Spleen (tissue), 11 donors: ENCODE measurements at regions not wholly inside any gene's neighbourhood (a gene's known extent, or its start where the extent isn't known, plus 50 kb on each side); places are given as distances from the start of the nearest gene placed in this dataset.

Experiments
- DNase-seq: peaks from one replicate; pipeline ENCODE4 v3.0.0-alpha.2; 2020
- H3K27ac ChIP-seq, 8 donors: fragments of 200-600 bp; sonication (generic) in 7 of 8; 1 replicate in 4 of 8; 2 replicates in 4 of 8; pipeline versions ENCODE4 v1.5.0 to v1.8.0; 2016 to 2021; ENCODE audit warnings: inconsistent platforms in 4 of 8, mild to moderate bottlenecking in 4 of 8, moderate library complexity in 1 of 8
- H3K27me3 ChIP-seq, 7 donors: fragments of 200-600 bp; sonication (generic) in 6 of 7; replicated peaks in 1 of 7; 1 replicate in 4 of 7; 2 replicates in 3 of 7; pipeline versions ENCODE4 v1.5.0 to v1.8.0; 2016 to 2021; ENCODE audit warnings: inconsistent platforms in 3 of 7, mild to moderate bottlenecking in 1 of 7
- H3K36me3 ChIP-seq, 6 donors: fragments of 200-600 bp; sonication (generic) in 5 of 6; 1 replicate in 4 of 6; 2 replicates in 2 of 6; pipeline versions ENCODE4 v1.5.0 to v1.8.0; 2016 to 2021; ENCODE audit warnings: inconsistent platforms in 2 of 6
- H3K4me1 ChIP-seq, 6 donors: fragments of 200-600 bp; sonication (generic) in 5 of 6; 1 replicate in 3 of 6; 2 replicates in 3 of 6; pipeline versions ENCODE4 v1.5.0 to v1.8.0; 2016 to 2021; ENCODE audit warnings: inconsistent platforms in 3 of 6
- H3K4me3 ChIP-seq, 8 donors: fragments of 200-600 bp; sonication (generic) in 7 of 8; 1 replicate in 4 of 8; 2 replicates in 4 of 8; pipeline versions ENCODE4 v1.5.0 to v1.8.0; 2016 to 2021; ENCODE audit warnings: inconsistent platforms in 4 of 8, mild to moderate bottlenecking in 4 of 8, moderate library complexity in 2 of 8
- H3K9me3 ChIP-seq, 8 donors: fragments of 200-600 bp; sonication (generic) in 7 of 8; 1 replicate in 4 of 8; 2 replicates in 4 of 8; pipeline versions ENCODE4 v1.5.0 to v1.8.0; 2016 to 2021; ENCODE audit warnings: inconsistent platforms in 4 of 8
- POLR2A ChIP-seq, 3 donors: fragments of 450-650 bp; IDR thresholded peaks; one replicate each; pipeline ENCODE4 v1.5.1; 2017; ENCODE audit warnings: antibody characterized with exemption in 3 of 3, mild to moderate bottlenecking in 1 of 3
- POLR2AphosphoS5 ChIP-seq, 3 donors: sonication (generic); formaldehyde crosslinking; IDR thresholded peaks; one replicate each; pipeline ENCODE4 v1.5.1; 2017; ENCODE audit warnings: antibody characterized with exemption in 3 of 3
- WGBS, 5 donors: extraction: QIAGEN DNeasy Blood & Tissue Kit in 3 of 5; methylation state at CpG; one replicate each; pipeline versions ENCODE4 v1.1.5 to v1.1.7; 2013 to 2018; 5-methylcytosine and 5-hydroxymethylcytosine counted together
- intact Hi-C: fragments of 100-400 bp; cut with DNase I; formaldehyde crosslinking; loops from one replicate; pipeline ENCODE4 v1.15.0; 2023; ENCODE audit warnings: low total_unique reads
- TF ChIP-seq, protein P1 (sequence below), 11 experiments: fragments of 200-600 bp in 7 of 11; fragments of 450-650 bp in 4 of 11; sonication (generic) in 4 of 11; IDR thresholded peaks in 8 of 11; conservative IDR thresholded peaks in 3 of 11; 1 replicate in 7 of 11; 2 replicates in 4 of 11; pipeline versions ENCODE4 v1.4.0 to v1.8.0; 2016 to 2021; ENCODE audit warnings: antibody characterized with exemption in 11 of 11, inconsistent platforms in 4 of 11, mild to moderate bottlenecking in 1 of 11
- donor health status: healthy with polysubstance abuse.
- donor health status: DM: no; HTN: no; CAD: no; lungs with moderate emphysema.
- donor health status: DM: no; HTN: no; CAD: no.
- donor health status: Bipolar disorder and iron deficiency.
- donor health status: healthy.
- donor health status: DM: no; HTN: no; CAD: no.
- donor health status: DM: yes; HTN: yes; CAD: no.

DNA sequence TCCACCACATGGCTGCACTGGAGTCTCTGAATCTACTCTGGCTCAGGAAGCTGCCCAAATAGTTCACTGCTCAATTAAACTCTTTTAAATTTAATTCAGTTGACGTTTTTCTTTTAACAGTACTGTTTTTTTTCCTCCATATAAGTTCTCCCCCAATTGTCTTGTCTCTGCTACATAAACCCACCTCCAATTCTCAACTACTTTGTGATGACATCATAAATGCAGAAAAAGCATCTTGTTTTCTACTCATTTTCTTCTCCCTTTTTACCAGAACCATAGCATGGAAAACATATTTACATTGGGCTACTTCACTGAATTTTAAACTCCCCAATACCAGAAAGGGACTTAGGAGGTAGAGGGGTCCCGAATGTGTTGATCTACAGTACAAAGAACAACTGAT, 270.4 kb downstream of the GPD2 start:
- Histone ChIP-seq H3K27ac (no peak overlapping the region), H3K4me3 (no peak overlapping the region), H3K4me1 (no peaks in the 10 kb centered on the region), H3K36me3 (no peaks in the 10 kb centered on the region), H3K27me3 (no peaks in the 10 kb centered on the region), H3K9me3 (no peaks in the 10 kb centered on the region)
- DNase-seq = no peak
- 60 to 81% (median 62%) methylated on average over 2 of the region's 2 CpGs for WGBS, 5 donors
- no peak for TF ChIP-seq POLR2A (IDR thresholded peaks at IDR 0.05)
- TF ChIP-seq POLR2AphosphoS5 (IDR thresholded peaks at IDR 0.05) = no peak
- TF ChIP-seq, protein P1, sequence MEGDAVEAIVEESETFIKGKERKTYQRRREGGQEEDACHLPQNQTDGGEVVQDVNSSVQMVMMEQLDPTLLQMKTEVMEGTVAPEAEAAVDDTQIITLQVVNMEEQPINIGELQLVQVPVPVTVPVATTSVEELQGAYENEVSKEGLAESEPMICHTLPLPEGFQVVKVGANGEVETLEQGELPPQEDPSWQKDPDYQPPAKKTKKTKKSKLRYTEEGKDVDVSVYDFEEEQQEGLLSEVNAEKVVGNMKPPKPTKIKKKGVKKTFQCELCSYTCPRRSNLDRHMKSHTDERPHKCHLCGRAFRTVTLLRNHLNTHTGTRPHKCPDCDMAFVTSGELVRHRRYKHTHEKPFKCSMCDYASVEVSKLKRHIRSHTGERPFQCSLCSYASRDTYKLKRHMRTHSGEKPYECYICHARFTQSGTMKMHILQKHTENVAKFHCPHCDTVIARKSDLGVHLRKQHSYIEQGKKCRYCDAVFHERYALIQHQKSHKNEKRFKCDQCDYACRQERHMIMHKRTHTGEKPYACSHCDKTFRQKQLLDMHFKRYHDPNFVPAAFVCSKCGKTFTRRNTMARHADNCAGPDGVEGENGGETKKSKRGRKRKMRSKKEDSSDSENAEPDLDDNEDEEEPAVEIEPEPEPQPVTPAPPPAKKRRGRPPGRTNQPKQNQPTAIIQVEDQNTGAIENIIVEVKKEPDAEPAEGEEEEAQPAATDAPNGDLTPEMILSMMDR (IDR thresholded peaks at IDR 0.05 in 8 of 11, conservative IDR thresholded peaks at IDR 0.05 in 3 of 11) = no peak
- intact Hi-C loops = no loop called here

DNA sequence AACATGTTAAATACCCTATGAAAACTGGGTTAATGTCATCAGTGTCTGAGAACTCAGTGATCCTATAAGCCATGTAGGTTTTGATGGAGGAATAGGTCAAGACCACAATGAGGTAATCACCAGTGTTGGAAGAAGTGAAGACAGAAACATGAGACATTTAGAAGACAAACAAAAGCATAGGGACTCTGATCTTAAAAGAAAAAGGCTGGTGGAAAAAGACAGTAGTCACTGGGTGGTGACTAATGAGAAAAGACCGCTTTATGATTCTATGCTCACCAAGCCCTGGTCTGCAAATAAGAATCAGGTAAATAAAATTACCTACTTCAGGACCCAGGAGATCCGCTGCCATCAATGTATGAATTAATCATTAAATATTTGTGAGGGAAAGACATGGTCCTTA, 271.9 kb downstream of the GPD2 start:
- Histone ChIP-seq H3K9me3 (no peaks in the 10 kb centered on the region), H3K27ac (no peak overlapping the region), H3K4me3 (no peak overlapping the region), H3K4me1 (no peaks in the 10 kb centered on the region), H3K36me3 (no peaks in the 10 kb centered on the region), H3K27me3 (no peaks in the 10 kb centered on the region)
- 76 to 92% (median 88%) methylated on average over 2 of the region's 2 CpGs for WGBS, 5 donors
- TF ChIP-seq, protein P1 (IDR thresholded peaks at IDR 0.05 in 8 of 11, conservative IDR thresholded peaks at IDR 0.05 in 3 of 11) = no peak
- TF ChIP-seq POLR2AphosphoS5 (IDR thresholded peaks at IDR 0.05) (no peak), POLR2A (IDR thresholded peaks at IDR 0.05) (no peak)
- intact Hi-C loops = no loop called here
- no peak for DNase-seq

DNA sequence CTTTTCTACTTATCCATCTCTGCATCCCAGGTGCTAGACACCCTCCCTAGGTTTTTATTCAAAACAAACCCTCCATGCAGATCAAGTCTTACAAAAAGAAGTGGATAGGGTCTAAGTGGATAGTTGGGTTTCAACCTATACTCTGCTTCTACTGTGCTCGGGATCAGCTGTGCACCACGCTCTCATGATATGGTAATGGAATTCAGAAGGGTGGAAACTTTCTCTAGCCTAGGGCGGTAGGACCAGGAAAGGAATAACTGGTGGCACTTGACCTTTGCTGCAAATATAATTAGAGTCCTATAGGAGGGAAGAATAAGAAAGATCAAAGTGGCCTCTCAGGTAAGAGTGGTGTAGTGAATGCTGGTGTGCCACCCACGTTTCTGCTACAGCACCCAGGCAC, 272.9 kb downstream of the GPD2 start:
- Histone ChIP-seq H3K4me1 (no peaks in the 10 kb centered on the region), H3K4me3 (no peak overlapping the region), H3K27ac (no peak overlapping the region), H3K9me3 (no peaks in the 10 kb centered on the region), H3K27me3 (peaks cover 0 to 2% (median 0%) of the 10 kb centered on the region in 7 donors), H3K36me3 (no peaks in the 10 kb centered on the region)
- no peak for DNase-seq
- intact Hi-C loops = no loop called here
- WGBS, 5 donors = 73 to 85% (median 81%) methylated on average over 4 of the region's 4 CpGs
- TF ChIP-seq POLR2AphosphoS5 (IDR thresholded peaks at IDR 0.05) (no peak), POLR2A (IDR thresholded peaks at IDR 0.05) (no peak)
- TF ChIP-seq, protein P1 (IDR thresholded peaks at IDR 0.05 in 8 of 11, conservative IDR thresholded peaks at IDR 0.05 in 3 of 11) = no peak

DNA sequence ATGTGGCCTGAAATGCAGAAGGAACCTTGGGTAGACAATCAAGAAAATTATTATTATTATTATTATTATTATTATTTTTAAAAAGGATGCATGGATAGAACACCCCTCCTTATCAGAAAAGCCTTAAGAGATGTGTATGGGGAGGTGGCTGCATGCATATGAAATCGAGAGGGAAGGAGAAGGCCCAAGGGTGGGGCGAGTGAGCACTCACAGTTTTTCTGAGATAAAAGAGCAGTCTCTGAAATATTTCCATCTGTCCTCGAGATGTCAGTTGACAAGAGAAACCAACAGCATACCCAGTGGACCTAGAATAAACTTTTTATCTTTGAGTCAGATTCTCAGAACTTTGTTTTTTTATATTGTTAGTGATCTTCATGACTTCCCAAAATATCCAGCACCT, 282.9 kb downstream of the GPD2 start:
- intact Hi-C loops = no loop called here
- no peak overlapping the region for H3K27ac ChIP-seq
- WGBS, 5 donors = 71 to 80% (median 76%) methylated on average over 3 of the region's 3 CpGs
- DNase-seq = no peak
- no peaks in the 10 kb centered on the region for H3K36me3 ChIP-seq
- H3K27me3 ChIP-seq = peaks cover 0 to 8% (median 0%) of the 10 kb centered on the region in 7 donors
- TF ChIP-seq POLR2A (IDR thresholded peaks at IDR 0.05) = no peak
- TF ChIP-seq POLR2AphosphoS5 (IDR thresholded peaks at IDR 0.05) = no peak
- TF ChIP-seq, protein P1 (IDR thresholded peaks at IDR 0.05 in 8 of 11, conservative IDR thresholded peaks at IDR 0.05 in 3 of 11) = no peak
- H3K9me3 ChIP-seq = no peaks in the 10 kb centered on the region
- no peak overlapping the region for H3K4me3 ChIP-seq
- no peaks in the 10 kb centered on the region for H3K4me1 ChIP-seq
